HG03378 (cell line): ENCODE measurements at regions not wholly inside any gene's neighbourhood (a gene's known extent, or its start where the extent isn't known, plus 50 kb on each side); places are given as distances from the start of the nearest gene placed in this dataset.

Experiments used
- ATAC-seq: cut with Tn5 transposase; IDR thresholded peaks from one replicate; pipeline ENCODE4 v1.9.1; 2021; ENCODE audit warnings: mild to moderate bottlenecking, moderate library complexity; ENCODE audit not compliant: unreplicated experiment

- no peak for ATAC-seq
These were observed 270.1 kb upstream of the SHH start for GRCh38 chr7:156082048-156083040.

- no peak for ATAC-seq
These were observed 268.3 kb upstream of the SHH start for GRCh38 chr7:156080596-156080995.

GRCh38 chr7:156080046-156080445 lies 267.8 kb upstream of the SHH start:
- ATAC-seq, result no peak

GRCh38 chr7:156079156-156079555 lies 266.9 kb upstream of the SHH start:
- ATAC-seq, result no peak

- no peak for ATAC-seq
These were observed 262.8 kb upstream of the SHH start for GRCh38 chr7:156074982-156075615.

GRCh38 chr7:156074084-156074483 lies 261.8 kb upstream of the SHH start:
- no peak for ATAC-seq

GRCh38 chr7:156073366-156074052 lies 261.2 kb upstream of the SHH start:
- no peak for ATAC-seq

GRCh38 chr7:156071612-156072011 lies 259.3 kb upstream of the SHH start:
- no peak for ATAC-seq

GRCh38 chr7:156069891-156070290 lies 257.6 kb upstream of the SHH start:
- no peak for ATAC-seq

- no peak for ATAC-seq
These were observed 254.9 kb upstream of the SHH start for GRCh38 chr7:156067156-156067555.

- no peak for ATAC-seq
These were observed 253.1 kb upstream of the SHH start for GRCh38 chr7:156065400-156065799.

GRCh38 chr7:156064971-156065386 lies 252.7 kb upstream of the SHH start:
- no peak for ATAC-seq

GRCh38 chr7:156063241-156063810 lies 251.1 kb upstream of the SHH start:
- no peak for ATAC-seq

- ATAC-seq, result no peak
These were observed 250.0 kb upstream of the SHH start for GRCh38 chr7:156062286-156062685.

- no peak for ATAC-seq
These were observed 249.5 kb upstream of the SHH start for GRCh38 chr7:156061689-156062255.

- no peak for ATAC-seq
These were observed 248.7 kb upstream of the SHH start for GRCh38 chr7:156060925-156061324.

GRCh38 chr7:156059369-156059768 lies 247.1 kb upstream of the SHH start:
- ATAC-seq, result no peak

- no peak for ATAC-seq
These were observed 246.0 kb upstream of the SHH start for GRCh38 chr7:156058248-156058647.

GRCh38 chr7:156056534-156056933 lies 244.3 kb upstream of the SHH start:
- no peak for ATAC-seq

- no peak for ATAC-seq
These were observed 243.1 kb upstream of the SHH start for GRCh38 chr7:156055206-156055822.
